Retinal pigment epithelial cell (primary cell): ENCODE measurements at regions not wholly inside any gene's neighbourhood (a gene's known extent, or its start where the extent isn't known, plus 50 kb on each side); places are given as distances from the start of the nearest gene placed in this dataset.

Experiments
- DNase-seq: peaks from one replicate; pipeline ENCODE4 v3.0.0-alpha.2; 2010; ENCODE audit warnings: low read depth
- H3K4me3 ChIP-seq: 2 replicates; pipeline ENCODE4 v1.5.1; 2011; ENCODE audit warnings: mild to moderate bottlenecking, low read length, control low read depth, moderate library complexity
- CTCF ChIP-seq: conservative IDR thresholded peaks from 2 replicates; pipeline ENCODE4 v1.5.1; 2011; ENCODE audit warnings: low read depth, low read length, control low read depth, inconsistent platforms

- TF ChIP-seq CTCF: no peak
Observed at GRCh38 chr12:41959271-41959670, 185.4 kb downstream of the GXYLT1 start.

GRCh38 chr12:41956353-41956752 is 188.3 kb downstream of the GXYLT1 start:
- no peak overlapping the region for H3K4me3 ChIP-seq
- TF ChIP-seq CTCF: no peak
- DNase-seq: no peak

More at GRCh38 chr12:41959271-41959670, 185.4 kb downstream of the GXYLT1 start:
- DNase-seq: no peak
- H3K4me3 ChIP-seq: no peak overlapping the region

- no peak for DNase-seq
- no peak for TF ChIP-seq CTCF
- no peak overlapping the region for H3K4me3 ChIP-seq
Observed at GRCh38 chr12:41950455-41950854, 194.2 kb downstream of the GXYLT1 start.

- H3K4me3 ChIP-seq: no peak overlapping the region
- TF ChIP-seq CTCF: no peak
- no peak for DNase-seq
Observed at GRCh38 chr12:41946106-41946505, 198.6 kb downstream of the GXYLT1 start.

GRCh38 chr12:41944216-41944615 is 200.5 kb downstream of the GXYLT1 start:
- TF ChIP-seq CTCF: no peak
- DNase-seq: no peak
- H3K4me3 ChIP-seq: no peak overlapping the region

GRCh38 chr12:41943671-41944070 is 201.0 kb downstream of the GXYLT1 start:
- TF ChIP-seq CTCF: no peak
- DNase-seq: no peak
- no peak overlapping the region for H3K4me3 ChIP-seq

GRCh38 chr12:41942354-41942753 is 202.3 kb downstream of the GXYLT1 start:
- H3K4me3 ChIP-seq: no peak overlapping the region

More at GRCh38 chr12:41942354-41942753, 202.3 kb downstream of the GXYLT1 start:
- no peak for DNase-seq
- no peak for TF ChIP-seq CTCF
